ENCODE measurements at regions not wholly inside any gene's neighbourhood (a gene's known extent, or its start where the extent isn't known, plus 50 kb on each side); places are given as distances from the start of the nearest gene placed in this dataset.
"Not testable (repeated sequence)": the region's sequence is repeated elsewhere in the genome, so short reads cannot be mapped to it uniquely, and the experiment has no call there.

GRCh38 chr6:25154034-25154596 is 125.1 kb upstream of the CARMIL1 start:
- Histone ChIP-seq H3K4me3 (ENCODE audit: low read depth, low read length) (no peak overlapping the region), H3K36me3 (ENCODE audit: control insufficient read depth, insufficient read depth, low read length) (no peaks in the 10 kb centered on the region), H3K27me3 (ENCODE audit: control insufficient read depth, insufficient read depth, low read length) (no peaks in the 10 kb centered on the region)
- FAIRE-seq: no peak
- DNase-seq (ENCODE audit: low read depth): no peak
- no peak for TF ChIP-seq CTCF (IDR thresholded peaks at IDR 0.05; ENCODE audit: insufficient read depth, low read length, severe bottlenecking)

- Histone ChIP-seq H3K36me3 (ENCODE audit: control insufficient read depth, insufficient read depth, low read length) (no peaks in the 10 kb centered on the region), H3K27me3 (ENCODE audit: control insufficient read depth, insufficient read depth, low read length) (no peaks in the 10 kb centered on the region), H3K4me3 (ENCODE audit: low read depth, low read length) (no peak overlapping the region)
- FAIRE-seq: no peak
- no peak for DNase-seq (ENCODE audit: low read depth)
- TF ChIP-seq CTCF (IDR thresholded peaks at IDR 0.05; ENCODE audit: insufficient read depth, low read length, severe bottlenecking): no peak
Measured at GRCh38 chr6:25155211-25155610, 124.0 kb upstream of the CARMIL1 start.

DNA sequence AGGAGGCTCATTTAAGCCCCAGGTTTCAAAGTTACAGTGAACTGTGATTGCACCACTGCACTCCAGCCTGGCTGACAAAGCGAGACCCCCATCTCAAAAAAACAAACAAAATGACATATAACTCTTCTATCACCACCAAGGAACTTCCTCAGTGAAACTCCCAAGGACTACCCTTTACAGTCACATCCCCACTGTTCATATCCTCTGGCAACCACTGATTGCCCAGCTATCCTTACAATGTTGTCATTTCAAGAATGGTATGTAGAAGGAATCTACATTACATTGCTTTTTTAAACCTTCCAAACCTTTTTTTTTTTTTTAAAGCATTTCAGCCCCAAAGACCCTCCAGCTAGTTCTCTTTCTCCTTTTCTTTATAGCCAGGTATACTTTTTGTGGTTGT is 123.1 kb upstream of the CARMIL1 start:
- H3K36me3 ChIP-seq (ENCODE audit: control insufficient read depth, insufficient read depth, low read length): no peaks in the 10 kb centered on the region
- no peak for TF ChIP-seq CTCF (IDR thresholded peaks at IDR 0.05; ENCODE audit: insufficient read depth, low read length, severe bottlenecking)
- H3K4me3 ChIP-seq (ENCODE audit: low read depth, low read length): no peak overlapping the region
- H3K27me3 ChIP-seq (ENCODE audit: control insufficient read depth, insufficient read depth, low read length): no peaks in the 10 kb centered on the region
- no peak for DNase-seq (ENCODE audit: low read depth)
- FAIRE-seq: no peak

DNA sequence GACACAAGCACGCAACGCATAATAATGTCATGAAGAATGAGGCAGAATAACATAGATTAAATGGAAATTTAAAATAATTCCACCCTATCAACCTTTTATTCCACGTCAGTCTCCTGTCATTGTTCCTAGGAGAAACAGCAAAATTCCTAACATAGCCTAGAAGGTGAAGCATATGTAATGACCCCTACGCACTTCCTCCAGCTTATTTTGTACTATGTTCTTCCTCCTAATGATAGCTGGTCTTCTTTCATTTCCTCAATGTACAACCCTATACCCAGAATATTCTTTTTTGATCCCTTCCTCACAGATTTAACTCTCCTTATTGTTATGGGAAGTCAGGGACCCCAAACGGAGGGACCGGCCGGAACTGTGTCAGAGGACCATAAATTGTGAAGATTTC is 122.0 kb upstream of the CARMIL1 start:
- no peaks in the 10 kb centered on the region for H3K27me3 ChIP-seq (ENCODE audit: control insufficient read depth, insufficient read depth, low read length)
- DNase-seq (ENCODE audit: low read depth) (no peak), FAIRE-seq (no peak)
- no peak for TF ChIP-seq CTCF (IDR thresholded peaks at IDR 0.05; ENCODE audit: insufficient read depth, low read length, severe bottlenecking)
- H3K36me3 ChIP-seq (ENCODE audit: control insufficient read depth, insufficient read depth, low read length): no peaks in the 10 kb centered on the region
- no peak overlapping the region for H3K4me3 ChIP-seq (ENCODE audit: low read depth, low read length)

GRCh38 chr6:25157842-25158241 is 121.3 kb upstream of the CARMIL1 start:
- FAIRE-seq: no peak
- H3K36me3 ChIP-seq (ENCODE audit: control insufficient read depth, insufficient read depth, low read length): no peaks in the 10 kb centered on the region
- H3K4me3 ChIP-seq (ENCODE audit: low read depth, low read length): no peak overlapping the region
- no peak for TF ChIP-seq CTCF (IDR thresholded peaks at IDR 0.05; ENCODE audit: insufficient read depth, low read length, severe bottlenecking)
- no peaks in the 10 kb centered on the region for H3K27me3 ChIP-seq (ENCODE audit: control insufficient read depth, insufficient read depth, low read length)
- no peak for DNase-seq (ENCODE audit: low read depth)

- not testable (repeated sequence) for H3K4me3 ChIP-seq (ENCODE audit: low read depth, low read length); H3K36me3 ChIP-seq (ENCODE audit: control insufficient read depth, insufficient read depth, low read length); FAIRE-seq; DNase-seq (ENCODE audit: low read depth); H3K27me3 ChIP-seq (ENCODE audit: control insufficient read depth, insufficient read depth, low read length)
Measured at GRCh38 chr6:25160134-25160533, 119.0 kb upstream of the CARMIL1 start.

Measured in bronchial epithelial cell (primary cell).